Right lobe of liver (tissue), 6 donors: ENCODE measurements at regions not wholly inside any gene's neighbourhood (a gene's known extent, or its start where the extent isn't known, plus 50 kb on each side); places are given as distances from the start of the nearest gene placed in this dataset.

Source experiments
- ATAC-seq, 4 donors: fragments of 200-7000 bp; cut with Tn5 transposase; one replicate each; pipeline ENCODE4 v1.9.1; 2020; ENCODE audit warnings: mild to moderate bottlenecking in 4 of 4, moderate library complexity in 4 of 4
- DNase-seq, 3 donors: peaks; one replicate each; pipeline ENCODE4 v3.0.0-alpha.2; 2020
- H3K27ac ChIP-seq, 3 donors: fragments of 200-600 bp; one replicate each; pipeline ENCODE4 v1.8.0; 2022
- H3K27me3 ChIP-seq, 2 donors: fragments of 200-600 bp; one replicate each; pipeline ENCODE4 v1.8.0; 2022
- H3K36me3 ChIP-seq, 4 donors: fragments of 200-600 bp; sonication (generic) in 1 of 4; one replicate each; pipeline versions ENCODE4 v1.5.1 to v1.8.0; 2017 to 2022; ENCODE audit warnings: control low read depth in 1 of 4
- H3K4me1 ChIP-seq, 4 donors: fragments of 200-600 bp; sonication (generic) in 1 of 4; one replicate each; pipeline versions ENCODE4 v1.5.1 to v1.8.0; 2017 to 2022; ENCODE audit warnings: control low read depth in 1 of 4
- H3K4me3 ChIP-seq, 3 donors: fragments of 200-600 bp; one replicate each; pipeline ENCODE4 v1.8.0; 2022
- H3K9me3 ChIP-seq, 4 donors: fragments of 200-600 bp; sonication (generic) in 1 of 4; one replicate each; pipeline versions ENCODE4 v1.5.1 to v1.8.0; 2017 to 2022; ENCODE audit warnings: control low read depth in 1 of 4
- POLR2A ChIP-seq: fragments of 450-650 bp; IDR thresholded peaks from one replicate; pipeline ENCODE4 v1.6.1; 2017; ENCODE audit warnings: antibody characterized with exemption, mild to moderate bottlenecking
- WGBS: methylation state at CpG from one replicate; pipeline ENCODE4 v1.1.6; 2018; ENCODE audit warnings: low coverage, low lambda C conversion rate; ENCODE audit not compliant: insufficient coverage; ENCODE audit errors: missing lambda C conversion rate; 5-methylcytosine and 5-hydroxymethylcytosine counted together
- intact Hi-C, 2 donors: fragments of 100-400 bp; cut with DNase I; formaldehyde crosslinking; loops; one replicate each; pipeline versions ENCODE4 v1.11.2 to v1.14.1; 2022
- TF ChIP-seq, protein P1 (sequence below), 4 donors: fragments of 200-600 bp in 3 of 4; fragments of 450-650 bp in 1 of 4; IDR thresholded peaks; one replicate each; pipeline versions ENCODE4 v1.5.1 to v1.8.0; 2016 to 2022; ENCODE audit warnings: antibody characterized with exemption in 4 of 4, mild to moderate bottlenecking in 2 of 4
- donor health status: DM: no; HTN: yes; CAD: no.
- donor health status: DM: no; HTN: no; CAD: no.
- donor health status: DM: no; HTN: no; CAD: no.
- donor health status: DM: no; HTN: yes; CAD: no.
- donor health status: DM: no; HTN: yes; CAD: no.

- TF ChIP-seq, protein P1, sequence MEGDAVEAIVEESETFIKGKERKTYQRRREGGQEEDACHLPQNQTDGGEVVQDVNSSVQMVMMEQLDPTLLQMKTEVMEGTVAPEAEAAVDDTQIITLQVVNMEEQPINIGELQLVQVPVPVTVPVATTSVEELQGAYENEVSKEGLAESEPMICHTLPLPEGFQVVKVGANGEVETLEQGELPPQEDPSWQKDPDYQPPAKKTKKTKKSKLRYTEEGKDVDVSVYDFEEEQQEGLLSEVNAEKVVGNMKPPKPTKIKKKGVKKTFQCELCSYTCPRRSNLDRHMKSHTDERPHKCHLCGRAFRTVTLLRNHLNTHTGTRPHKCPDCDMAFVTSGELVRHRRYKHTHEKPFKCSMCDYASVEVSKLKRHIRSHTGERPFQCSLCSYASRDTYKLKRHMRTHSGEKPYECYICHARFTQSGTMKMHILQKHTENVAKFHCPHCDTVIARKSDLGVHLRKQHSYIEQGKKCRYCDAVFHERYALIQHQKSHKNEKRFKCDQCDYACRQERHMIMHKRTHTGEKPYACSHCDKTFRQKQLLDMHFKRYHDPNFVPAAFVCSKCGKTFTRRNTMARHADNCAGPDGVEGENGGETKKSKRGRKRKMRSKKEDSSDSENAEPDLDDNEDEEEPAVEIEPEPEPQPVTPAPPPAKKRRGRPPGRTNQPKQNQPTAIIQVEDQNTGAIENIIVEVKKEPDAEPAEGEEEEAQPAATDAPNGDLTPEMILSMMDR (IDR thresholded peaks at IDR 0.05): no peak
- no peak for TF ChIP-seq POLR2A
- intact Hi-C loops: no loop called here
- Histone ChIP-seq H3K9me3 (no peaks in the 10 kb centered on the region), H3K27ac (no peak overlapping the region), H3K4me1 (no peaks in the 10 kb centered on the region), H3K4me3 (no peak overlapping the region), H3K36me3 (no peaks in the 10 kb centered on the region), H3K27me3 (no peaks in the 10 kb centered on the region)
- 100% methylated on average over 1 of the region's 1 CpG for WGBS
- DNase-seq (no peak), ATAC-seq (no peak)
These were observed 348.4 kb upstream of the MEOX2 start for GRCh38 chr7:16034866-16035265.

DNA sequence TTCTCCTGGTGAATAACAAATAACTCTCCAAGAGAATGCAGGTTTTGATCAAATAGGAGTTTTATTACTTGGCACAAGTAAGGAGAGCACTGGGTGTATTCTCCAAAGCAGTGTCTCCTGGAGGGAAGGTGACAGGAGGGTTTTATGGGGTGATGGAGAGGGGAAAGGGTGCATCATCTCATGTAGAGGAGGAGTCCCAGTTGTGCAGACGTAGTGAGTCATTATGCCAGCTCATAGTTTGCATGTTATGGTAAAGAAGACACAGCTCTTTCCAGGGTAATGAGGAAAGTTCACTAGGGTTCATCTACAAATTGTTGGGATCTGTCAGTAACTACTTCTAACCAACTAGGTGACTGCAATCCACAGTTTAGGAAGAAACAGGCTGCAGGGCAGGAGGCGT lies 347.9 kb upstream of the MEOX2 start:
- H3K4me1 ChIP-seq: no peaks in the 10 kb centered on the region
- DNase-seq (no peak), ATAC-seq (no peak)
- no peak overlapping the region for H3K4me3 ChIP-seq
- intact Hi-C loops: no loop called here
- no peaks in the 10 kb centered on the region for H3K9me3 ChIP-seq
- H3K36me3 ChIP-seq: no peaks in the 10 kb centered on the region
- no peak overlapping the region for H3K27ac ChIP-seq
- H3K27me3 ChIP-seq: no peaks in the 10 kb centered on the region
- WGBS: 80% methylated on average over 1 of the region's 2 CpGs
- TF ChIP-seq, protein P1 (IDR thresholded peaks at IDR 0.05): no peak

DNA sequence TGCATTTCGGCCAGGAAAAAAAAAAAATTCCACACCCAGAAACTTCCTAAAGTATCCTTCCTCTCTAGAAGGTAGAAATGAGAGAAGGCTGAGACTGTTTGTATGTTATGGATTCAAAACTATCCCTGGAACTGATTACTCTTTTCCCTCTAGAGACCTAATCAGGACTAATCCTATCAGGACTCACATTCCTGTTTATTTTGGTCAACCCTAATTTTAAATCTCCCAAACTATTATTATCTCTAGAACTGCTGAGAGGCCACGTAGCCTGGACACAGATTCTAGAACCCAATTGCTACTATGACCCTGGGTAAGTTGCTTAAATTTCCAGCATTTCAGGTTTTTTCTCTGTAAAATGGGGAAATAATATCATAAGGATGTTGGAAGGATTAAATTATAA lies 346.8 kb upstream of the MEOX2 start:
- no peak for DNase-seq
- Histone ChIP-seq H3K36me3 (no peaks in the 10 kb centered on the region), H3K27ac (no peak overlapping the region), H3K27me3 (no peaks in the 10 kb centered on the region), H3K4me1 (no peaks in the 10 kb centered on the region), H3K9me3 (no peaks in the 10 kb centered on the region), H3K4me3 (no peak overlapping the region)
- ATAC-seq: no peak
- TF ChIP-seq, protein P1 (IDR thresholded peaks at IDR 0.05): no peak
- 53% methylated on average over 1 of the region's 2 CpGs for WGBS
- intact Hi-C loops: no loop called here

GRCh38 chr7:16028636-16029035 lies 342.2 kb upstream of the MEOX2 start:
- intact Hi-C loops: no loop called here

More at GRCh38 chr7:16028636-16029035, 342.2 kb upstream of the MEOX2 start:
- ATAC-seq (no peak), DNase-seq (no peak)
- 71% methylated on average over 5 of the region's 5 CpGs for WGBS
- Histone ChIP-seq H3K36me3 (no peaks in the 10 kb centered on the region), H3K27me3 (no peaks in the 10 kb centered on the region), H3K9me3 (no peaks in the 10 kb centered on the region), H3K27ac (no peak overlapping the region), H3K4me3 (no peak overlapping the region), H3K4me1 (peaks cover 0 to 3% (median 0%) of the 10 kb centered on the region in 4 donors)
- no peak for TF ChIP-seq POLR2A
- TF ChIP-seq, protein P1 (IDR thresholded peaks at IDR 0.05): no peak
